ENCODE measurements at regions not wholly inside any gene's neighbourhood (a gene's known extent, or its start where the extent isn't known, plus 50 kb on each side); places are given as distances from the start of the nearest gene placed in this dataset.
"Not testable (repeated sequence)": the region's sequence is repeated elsewhere in the genome, so short reads cannot be mapped to it uniquely, and the experiment has no call there.

DNA sequence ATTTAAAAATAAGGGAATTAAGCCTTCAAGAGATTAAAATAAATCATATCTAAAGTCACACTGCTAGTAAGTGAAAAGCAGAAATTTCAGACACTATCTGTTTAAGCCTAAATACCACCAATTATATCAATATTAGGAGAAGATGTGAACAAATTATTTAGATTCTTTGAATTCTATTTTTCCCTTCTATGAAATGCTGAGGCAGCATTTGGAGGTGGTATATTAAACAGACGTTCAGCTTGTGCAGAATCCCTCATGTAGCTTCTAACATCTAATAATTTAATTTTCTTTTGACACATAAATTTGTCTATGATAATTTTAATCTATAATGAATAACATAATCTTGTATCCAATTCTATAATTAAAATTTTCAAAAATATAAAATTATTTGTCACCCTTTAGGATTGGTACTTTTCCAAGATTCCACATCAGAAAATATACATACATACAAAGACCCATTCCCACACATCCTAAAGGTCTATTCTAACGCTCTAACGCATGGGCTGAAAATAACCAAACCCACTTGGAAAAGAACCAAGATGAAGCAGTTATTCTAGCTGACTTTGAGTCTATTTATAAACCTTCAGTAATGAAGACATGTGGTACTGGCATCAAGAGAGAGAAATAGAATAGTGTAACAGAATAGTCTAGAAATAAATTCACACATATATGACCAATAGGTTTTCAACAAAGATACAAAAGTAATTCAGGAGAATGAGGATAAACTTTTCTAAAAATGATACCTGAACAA lies 751.8 kb downstream of the GALC start:
- DNase-seq (ENCODE audit: low spot score) = no peak

DNA sequence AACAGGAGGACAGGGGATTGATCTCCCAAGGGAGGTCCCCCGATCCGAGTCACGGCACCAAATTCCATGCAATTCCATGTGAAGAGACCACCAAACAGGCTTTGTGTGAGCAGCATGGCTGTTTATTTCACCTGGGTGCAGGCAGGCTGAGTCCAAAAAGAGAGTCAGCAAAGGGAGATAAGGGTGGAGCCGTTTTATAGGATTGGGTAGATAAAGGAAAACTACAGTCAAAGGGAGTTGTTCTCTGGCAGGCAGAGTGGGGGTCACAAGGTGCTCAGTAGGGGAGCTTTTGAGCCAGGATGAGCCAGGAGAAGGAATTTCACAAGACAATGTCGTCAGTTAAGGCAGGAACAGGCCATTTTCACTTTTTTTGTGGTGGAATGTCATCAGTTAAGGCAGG lies 752.7 kb downstream of the GALC start:
- not testable (repeated sequence) for DNase-seq (ENCODE audit: low spot score)

DNA sequence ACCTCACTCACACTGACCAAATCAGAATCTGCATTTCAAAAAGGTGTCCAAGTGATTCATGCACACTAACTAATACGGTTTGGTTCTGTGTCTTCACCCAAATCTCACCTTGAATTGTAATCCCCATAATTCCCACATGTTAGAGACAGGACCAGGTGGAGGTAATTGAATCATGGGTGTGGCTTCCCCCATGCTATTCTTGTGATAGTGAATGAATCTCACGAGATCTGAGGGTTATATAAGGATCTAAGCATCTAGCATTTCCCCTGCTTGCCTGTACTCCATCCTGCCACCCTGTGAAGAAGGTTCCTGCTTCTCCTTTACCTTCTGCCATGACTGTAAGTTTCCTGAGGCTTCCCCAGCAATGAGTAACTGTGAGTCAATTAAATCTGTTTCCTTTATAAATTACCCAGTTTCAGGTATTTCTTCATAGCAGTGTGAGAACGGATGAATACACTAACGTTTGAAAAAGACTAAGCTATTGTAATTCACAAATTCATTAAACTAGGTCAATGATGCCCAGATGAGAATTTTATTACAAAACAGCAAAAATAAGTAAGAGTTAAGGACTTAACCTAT lies 759.1 kb downstream of the GALC start:
- no peak for DNase-seq (ENCODE audit: low spot score)

DNA sequence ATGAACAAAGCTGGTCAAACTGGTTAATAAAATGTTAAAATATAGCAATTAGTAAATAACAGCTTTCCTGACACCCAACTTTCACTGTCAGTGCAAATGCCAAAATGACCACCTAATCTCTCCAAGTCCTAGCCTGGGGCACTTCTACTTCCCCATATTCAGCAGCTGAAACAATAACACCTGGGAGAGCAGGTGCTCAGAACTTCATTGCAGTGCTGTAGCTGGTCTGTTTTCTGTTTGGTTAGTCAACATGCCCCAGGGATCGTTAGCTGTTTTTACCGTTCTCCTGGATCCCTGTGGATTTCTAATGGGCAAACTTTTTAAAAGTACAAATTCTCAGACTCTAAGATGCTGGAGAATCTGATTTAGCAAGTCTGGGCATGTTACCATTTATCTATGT lies 759.7 kb downstream of the GALC start:
- DNase-seq (ENCODE audit: low spot score) = no peak

DNA sequence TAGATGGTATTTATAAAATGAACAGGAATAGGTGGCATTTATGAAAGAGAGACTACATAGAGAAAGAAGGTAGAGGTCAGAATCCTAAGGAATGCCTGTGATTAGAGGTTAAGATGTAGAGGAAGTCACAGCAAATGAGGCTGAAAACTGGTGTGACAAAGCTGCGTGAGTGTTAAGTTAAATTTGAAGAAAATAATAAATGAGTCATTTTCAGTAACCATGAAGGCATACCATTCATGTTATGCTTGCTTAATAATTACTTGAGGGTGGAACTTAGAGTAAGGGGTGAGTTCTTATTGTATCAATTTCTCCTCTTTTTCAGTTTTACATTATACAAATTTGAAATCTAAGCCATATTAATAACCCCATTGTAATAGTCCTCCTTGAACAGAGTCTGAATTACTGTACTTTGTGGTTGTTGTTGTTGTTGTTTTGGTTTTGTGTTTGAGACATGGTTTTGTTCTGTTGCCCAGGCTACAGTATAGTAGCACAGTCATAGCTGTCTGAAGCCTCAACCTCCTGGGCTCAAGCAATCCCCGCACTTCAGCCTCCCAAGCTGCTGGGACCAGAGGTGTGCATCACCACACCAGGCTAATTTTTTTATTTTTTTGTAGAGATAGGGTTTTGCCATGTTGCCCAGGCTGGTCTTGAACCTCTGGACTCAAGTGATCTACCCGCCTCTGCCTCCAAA lies 761.5 kb downstream of the GALC start:
- DNase-seq (ENCODE audit: low spot score) = peak; percentile 4

DNA sequence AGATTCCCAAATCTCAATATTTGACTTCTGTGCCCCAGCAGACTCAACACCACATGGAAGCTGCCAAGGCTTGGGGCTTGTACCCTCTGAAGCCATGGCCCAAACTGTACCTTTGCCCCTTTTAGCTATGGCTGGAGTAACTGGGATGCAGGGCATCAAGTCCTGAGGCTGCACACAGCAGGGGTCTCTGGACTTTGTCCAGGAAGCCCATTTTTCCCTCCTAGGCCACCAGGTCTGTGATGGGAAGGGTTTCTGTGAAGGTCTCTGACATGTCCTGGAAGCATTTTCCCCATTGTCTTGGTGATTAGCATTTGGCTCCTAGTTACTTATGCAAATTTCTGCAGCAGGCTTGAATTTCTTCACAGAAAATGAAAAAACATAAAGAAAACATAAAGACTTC lies 762.3 kb downstream of the GALC start:
- DNase-seq (ENCODE audit: low spot score) = no peak

DNA sequence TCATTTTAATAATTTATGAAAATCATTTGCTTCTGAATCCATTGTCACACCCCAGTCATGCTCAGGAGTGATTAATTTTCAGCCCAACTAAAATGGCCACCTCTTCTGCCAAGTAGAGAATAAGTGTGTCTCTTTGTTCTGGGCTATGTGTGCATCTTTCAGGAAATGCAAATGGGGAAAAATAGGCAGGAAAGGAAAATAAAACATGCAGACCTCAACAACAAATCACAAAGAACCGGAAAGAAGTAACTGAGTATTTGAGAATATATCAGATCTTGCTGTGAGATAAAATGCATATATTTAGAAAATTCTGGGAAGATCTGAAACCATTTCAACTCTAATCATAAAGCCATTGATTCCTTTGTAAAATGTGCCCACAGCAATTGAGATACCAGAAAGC lies 763.9 kb downstream of the GALC start:
- DNase-seq (ENCODE audit: low spot score) = no peak

DNA sequence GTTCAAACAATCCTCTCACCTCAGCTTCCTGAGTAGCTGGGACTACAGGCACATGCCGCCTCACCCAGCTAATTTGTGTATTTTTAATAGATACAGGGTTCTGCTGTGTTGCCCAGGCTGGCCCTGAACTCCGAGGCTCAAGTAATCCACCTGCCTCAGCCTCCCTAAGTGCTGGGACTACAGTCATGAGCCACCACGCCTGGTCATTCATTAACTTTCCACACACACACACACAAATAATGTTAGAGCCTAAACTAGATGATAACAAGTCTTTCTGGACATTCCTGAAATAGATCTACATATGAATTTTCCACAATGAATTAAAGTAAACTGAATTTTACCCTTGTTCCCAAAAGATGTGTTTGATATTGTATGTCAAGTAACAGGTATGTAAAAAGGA lies 776.0 kb downstream of the GALC start:
- no peak for DNase-seq (ENCODE audit: low spot score)

DNA sequence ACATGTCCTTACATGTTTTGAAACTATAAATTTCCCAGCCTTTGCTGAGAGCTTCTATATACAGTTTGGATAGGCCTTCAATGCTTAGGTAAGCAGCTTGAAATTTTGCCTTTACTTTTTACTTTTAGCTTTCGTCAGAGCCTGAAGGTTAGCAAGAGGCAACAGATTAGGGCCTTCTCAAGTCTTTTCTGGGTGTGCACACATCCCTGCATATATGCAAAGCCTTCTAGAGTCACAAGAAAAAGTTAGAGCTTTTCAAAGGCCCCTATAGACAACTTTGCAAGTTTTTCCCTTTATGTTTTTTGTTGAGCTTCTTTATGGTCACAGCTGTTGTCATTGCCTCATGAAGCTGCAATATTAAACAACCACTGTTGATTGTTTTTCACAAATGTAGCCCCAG lies 778.4 kb downstream of the GALC start:
- no peak for DNase-seq (ENCODE audit: low spot score)

DNA sequence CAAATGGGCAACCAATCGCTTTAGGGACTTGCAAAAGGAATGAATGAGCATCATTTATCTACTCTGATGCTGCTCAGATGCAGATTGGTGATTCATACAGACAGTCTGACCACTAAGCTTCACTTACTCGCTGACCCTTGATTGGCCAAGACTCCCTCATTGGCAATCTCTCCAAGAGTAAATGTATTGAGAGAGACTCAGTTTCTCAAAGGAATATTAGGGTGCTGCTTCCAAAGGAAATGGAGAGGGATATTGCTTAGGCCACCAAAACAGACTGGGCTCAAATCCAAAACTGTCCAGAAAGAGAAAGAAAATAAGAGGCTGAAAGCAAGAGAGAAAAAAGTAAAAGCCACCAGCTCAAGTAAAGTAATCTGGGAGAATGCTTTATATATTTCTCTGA lies 785.2 kb downstream of the GALC start:
- DNase-seq (ENCODE audit: low spot score) = no peak

DNA sequence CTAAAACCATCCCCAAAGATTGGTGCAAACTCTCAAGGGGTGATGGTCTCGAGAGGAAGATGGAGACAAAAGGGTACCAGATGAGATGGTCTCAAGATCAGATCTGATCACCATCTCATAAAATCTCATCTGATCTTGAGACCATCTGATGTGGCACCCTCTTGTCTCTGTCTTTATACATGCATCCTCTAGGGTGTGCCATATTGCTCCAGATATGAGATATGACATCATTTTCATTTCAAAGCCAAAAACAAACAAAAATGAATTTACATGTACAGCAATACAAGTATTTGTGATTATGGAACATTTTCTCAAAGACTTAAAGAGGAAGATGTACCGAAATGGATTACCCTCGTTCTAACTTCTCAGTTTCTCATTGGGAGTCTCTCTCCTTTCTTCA lies 787.2 kb downstream of the GALC start:
- no peak for DNase-seq (ENCODE audit: low spot score)

DNA sequence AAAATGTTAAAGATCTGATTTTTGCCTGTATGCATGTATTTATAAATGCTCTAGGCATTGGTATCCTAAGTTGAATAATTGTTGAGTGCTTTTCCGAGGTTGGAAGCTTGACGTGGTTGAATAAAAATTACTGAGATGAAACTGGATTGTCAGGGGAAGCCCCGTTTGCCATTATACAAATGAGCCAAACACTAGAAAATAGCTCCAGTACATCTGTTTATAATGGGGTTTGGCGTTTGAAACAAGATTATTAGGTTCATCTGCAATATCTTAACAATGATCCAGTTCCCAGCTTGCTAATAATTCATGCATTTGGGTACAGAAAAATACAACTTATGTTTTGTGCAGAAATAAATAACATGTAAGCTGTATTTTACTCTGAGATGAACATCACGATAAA lies 789.6 kb downstream of the GALC start:
- DNase-seq (ENCODE audit: low spot score) = no peak

DNA sequence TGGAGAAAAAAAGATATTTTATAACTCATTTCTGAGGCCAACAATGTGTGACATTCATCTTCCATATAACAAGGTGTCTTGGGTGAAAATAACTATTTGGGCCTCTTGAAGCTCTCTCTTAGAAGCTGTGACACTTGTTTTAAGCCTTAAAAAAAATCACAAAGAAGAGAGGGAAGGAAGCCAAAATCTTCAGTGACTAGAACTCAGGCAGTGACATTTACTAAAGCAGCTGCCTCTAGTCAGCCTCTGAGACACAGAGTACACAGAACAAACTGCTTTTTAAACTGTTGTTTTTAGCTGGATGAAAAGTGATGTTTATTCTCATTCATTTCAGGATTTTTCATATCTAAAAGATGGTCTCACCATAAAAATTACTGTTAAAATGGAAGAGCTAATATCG lies 793.6 kb downstream of the GALC start:
- no peak for DNase-seq (ENCODE audit: low spot score)

DNA sequence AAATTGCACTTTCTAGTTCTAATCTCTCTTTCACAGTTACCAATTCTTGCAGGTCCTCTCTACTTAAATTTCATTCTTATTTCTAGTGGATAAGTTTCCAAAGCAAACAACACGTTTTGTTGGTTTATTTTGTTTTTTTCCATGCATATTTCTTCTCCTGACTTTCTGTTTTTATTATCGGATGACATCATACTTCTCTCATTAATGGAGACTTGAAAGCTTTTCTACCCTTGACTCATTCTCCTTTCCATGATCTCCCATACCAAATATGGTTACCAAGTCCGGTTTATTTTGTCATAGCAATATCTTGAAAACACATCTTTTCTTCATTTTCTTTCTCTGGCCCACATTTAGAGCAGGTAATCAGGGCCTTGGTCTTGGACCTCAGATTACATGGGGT lies 796.5 kb downstream of the GALC start:
- no peak for DNase-seq (ENCODE audit: low spot score)

DNA sequence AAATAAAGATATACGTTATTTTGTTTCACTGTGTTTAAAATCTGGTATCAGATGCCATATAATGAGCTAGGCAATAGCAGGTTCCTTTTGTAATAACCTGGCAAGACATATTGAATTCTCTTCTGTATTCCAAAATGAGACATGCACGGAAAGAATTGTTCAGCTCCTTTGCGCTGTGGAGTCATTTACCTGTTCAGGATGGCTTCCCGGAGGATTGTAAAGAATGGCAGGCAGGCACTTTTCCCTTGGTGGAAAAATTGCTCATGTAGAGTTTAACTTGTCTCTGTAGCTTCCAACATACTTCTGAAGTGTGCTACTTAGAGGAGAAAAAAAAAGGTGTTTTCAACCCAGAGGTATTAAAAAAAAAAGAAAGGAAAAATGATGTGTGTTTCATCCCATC lies 805.2 kb downstream of the GALC start:
- no peak for DNase-seq (ENCODE audit: low spot score)

DNA sequence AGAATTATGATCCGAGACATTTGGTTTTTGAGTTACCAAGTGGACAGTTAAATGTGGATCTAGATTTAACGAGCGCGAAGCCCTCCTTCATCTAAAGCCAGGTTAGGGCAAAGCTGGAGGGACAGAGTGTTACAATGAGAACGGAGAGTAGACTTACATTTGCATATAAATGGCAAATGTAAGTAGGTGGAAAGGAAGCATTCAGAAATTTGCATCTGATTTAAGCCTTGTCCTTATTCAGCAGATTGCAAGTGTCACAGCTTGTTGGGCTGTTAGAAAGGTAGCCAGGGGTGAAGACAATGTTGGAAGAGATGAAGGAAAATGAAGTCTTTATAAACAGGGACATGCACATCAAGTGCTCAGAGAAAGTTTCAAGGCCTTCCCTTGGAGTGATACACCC lies 806.2 kb downstream of the GALC start:
- no peak for DNase-seq (ENCODE audit: low spot score)

DNA sequence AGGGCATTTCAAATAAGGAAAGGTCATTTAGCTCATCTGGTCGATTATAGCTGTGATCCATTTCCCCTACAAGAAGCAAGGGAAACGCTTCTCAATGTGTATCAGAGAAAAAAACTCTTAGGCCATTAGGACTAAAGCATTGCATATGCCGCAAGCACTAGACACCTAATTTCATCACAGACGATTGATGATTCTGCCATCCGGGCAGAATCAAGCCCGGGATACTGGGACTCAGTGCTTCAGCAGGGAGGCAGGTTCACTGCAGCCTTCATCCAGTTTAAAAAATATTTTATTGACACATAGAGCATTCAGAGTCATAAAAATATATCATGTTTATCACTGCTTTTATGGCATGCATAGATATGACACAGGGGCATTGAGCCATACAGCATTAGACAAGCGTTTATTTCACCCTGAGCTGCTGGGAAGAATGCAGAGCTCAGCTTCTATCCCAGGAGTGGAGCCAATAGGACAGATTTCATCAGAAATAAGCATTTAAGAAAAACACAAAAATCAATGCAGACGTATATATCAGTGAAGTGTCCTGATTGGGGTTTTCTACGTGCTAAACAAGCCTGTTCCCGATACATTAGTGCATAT lies 806.9 kb downstream of the GALC start:
- DNase-seq (ENCODE audit: low spot score) = no peak

DNA sequence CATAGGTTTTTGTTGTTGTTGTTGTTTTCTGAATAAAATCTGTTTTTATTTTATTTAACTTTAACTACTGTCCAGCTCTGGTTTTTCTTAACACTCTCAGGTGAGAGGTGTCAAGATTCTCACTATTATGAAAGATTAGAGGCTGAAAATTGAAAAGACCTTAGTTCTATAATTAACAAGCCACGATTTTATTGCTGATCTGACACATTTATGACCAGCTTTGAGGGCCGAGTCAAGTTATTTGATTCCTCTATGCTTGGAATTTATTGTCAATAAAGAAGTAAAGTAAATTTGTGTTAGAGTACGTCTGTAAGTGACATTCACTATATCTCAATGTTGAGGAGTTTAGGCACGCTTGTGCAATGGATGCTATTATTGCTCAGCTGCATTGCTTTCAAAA lies 808.8 kb downstream of the GALC start:
- no peak for DNase-seq (ENCODE audit: low spot score)

DNA sequence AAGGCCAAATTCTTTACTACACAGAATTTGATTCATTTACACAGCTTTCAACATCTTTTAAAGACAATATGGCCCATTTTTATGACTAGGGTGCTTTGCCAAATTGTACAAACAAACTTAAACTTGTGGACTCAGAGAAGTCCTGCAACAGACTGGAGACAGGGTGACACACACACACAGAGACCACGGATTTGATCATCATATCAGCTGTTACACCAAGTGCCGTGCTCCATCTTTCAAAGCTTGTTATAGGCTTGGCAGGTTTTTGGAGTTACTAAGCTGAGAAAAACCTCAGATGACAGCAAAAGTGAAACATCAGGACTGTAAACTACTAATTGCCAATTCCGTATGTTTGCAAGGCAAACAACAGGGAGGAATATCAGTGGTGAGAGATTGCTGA lies 811.7 kb downstream of the GALC start:
- DNase-seq (ENCODE audit: low spot score) = no peak

DNA sequence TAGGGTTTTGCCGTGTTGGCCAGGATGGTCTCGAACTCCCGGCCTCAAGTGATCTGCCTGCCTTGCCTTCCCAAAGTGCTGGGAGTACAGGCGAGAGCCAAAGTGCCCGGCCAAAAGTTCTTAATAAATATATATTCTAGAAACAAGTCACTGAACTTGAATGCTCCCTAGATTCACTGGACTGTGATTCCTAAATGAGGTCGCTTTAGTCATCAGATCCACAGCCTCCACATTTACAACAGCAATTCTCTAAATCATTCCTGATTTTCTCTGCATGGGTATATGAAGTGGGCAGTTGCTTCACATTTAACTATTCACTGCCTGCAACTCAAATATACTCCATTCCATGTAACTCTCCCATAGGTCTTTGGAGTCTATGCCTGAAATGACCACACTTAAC lies 813.0 kb downstream of the GALC start:
- DNase-seq (ENCODE audit: low spot score) = no peak

DNA sequence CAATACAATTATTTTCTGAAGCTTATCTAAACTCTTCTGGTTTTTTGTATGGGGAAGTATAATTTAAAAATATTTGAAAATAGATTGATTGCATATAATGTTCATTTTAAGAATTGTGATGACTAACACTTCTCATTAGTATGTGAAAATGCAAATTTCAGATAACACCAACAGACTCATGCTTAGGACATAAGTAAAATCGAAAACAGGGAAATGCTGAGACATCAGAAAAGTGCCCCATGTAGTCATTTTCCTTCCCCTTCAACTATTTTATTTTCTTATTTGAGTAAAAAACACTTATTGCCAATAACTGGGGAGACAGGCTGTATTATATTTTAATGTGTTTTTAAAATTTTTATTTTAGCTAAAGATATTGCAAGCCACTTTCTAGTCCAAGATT lies 814.7 kb downstream of the GALC start:
- no peak for DNase-seq (ENCODE audit: low spot score)

DNA sequence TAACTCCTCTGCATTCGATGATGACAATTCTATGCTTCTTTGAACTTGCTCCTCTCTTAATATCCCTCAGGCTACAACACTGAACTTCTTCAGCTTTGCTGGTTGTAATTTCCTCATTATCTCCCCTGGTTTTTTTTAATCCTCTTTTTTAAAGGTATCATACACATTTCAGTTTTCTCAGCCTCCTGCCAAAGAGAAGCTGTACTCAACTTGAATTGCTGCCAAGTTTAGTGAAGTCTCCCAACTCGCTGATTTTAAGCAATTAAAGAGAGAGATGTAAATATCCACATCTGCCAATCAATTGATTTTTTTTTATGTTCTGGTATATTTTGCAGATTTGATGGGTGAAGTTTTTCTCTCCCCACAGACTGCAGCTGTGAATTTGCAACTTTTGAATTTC lies 817.8 kb downstream of the GALC start:
- no peak for DNase-seq (ENCODE audit: low spot score)

DNA sequence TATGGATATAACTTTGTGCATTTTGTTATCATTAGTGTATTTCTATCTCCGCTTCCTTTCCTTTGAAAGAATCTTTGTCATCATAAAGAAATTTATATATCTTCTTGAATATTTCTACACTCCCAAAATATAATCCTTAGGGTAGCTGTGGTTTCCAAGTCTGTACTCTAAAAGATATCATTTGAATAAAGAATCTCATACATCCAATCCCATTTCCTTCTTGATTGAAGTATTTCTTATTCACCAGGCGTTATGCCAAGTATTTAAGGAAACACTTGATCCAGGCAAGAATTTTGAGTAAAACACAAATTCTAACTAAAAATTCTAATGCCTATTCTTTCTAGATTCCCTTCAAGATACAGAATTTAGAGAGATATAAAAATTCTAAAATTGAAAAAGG lies 821.8 kb downstream of the GALC start:
- no peak for DNase-seq (ENCODE audit: low spot score)
